LNCAP (cell line): ENCODE measurements at regions not wholly inside any gene's neighbourhood (a gene's known extent, or its start where the extent isn't known, plus 50 kb on each side); places are given as distances from the start of the nearest gene placed in this dataset.

Experiments used
- TF ChIP-seq, protein P1 (sequence below): fragments of 450-650 bp; IDR thresholded peaks from 2 replicates; pipeline ENCODE4 v1.5.1; 2017; ENCODE audit warnings: mild to moderate bottlenecking

DNA sequence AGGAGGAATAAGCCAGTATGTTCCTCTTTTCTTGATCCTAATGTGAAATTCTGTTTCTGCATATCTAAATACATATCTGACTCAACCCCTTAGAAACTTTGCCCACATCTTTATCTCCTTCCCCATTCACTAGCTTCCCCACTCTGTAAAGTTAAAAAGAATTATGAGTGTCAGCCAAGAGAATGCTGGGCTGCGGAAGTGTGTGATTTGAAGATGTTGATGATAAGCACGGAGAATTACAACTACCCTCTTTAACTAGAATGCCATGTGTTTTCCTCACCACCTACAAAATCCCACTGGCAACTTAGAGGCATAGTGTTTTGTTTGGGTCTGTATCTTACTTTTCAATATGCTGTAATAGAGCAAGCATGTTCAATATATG is 490.4 kb upstream of the FANCL start:
- TF ChIP-seq, protein P1, sequence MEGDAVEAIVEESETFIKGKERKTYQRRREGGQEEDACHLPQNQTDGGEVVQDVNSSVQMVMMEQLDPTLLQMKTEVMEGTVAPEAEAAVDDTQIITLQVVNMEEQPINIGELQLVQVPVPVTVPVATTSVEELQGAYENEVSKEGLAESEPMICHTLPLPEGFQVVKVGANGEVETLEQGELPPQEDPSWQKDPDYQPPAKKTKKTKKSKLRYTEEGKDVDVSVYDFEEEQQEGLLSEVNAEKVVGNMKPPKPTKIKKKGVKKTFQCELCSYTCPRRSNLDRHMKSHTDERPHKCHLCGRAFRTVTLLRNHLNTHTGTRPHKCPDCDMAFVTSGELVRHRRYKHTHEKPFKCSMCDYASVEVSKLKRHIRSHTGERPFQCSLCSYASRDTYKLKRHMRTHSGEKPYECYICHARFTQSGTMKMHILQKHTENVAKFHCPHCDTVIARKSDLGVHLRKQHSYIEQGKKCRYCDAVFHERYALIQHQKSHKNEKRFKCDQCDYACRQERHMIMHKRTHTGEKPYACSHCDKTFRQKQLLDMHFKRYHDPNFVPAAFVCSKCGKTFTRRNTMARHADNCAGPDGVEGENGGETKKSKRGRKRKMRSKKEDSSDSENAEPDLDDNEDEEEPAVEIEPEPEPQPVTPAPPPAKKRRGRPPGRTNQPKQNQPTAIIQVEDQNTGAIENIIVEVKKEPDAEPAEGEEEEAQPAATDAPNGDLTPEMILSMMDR, result no peak

DNA sequence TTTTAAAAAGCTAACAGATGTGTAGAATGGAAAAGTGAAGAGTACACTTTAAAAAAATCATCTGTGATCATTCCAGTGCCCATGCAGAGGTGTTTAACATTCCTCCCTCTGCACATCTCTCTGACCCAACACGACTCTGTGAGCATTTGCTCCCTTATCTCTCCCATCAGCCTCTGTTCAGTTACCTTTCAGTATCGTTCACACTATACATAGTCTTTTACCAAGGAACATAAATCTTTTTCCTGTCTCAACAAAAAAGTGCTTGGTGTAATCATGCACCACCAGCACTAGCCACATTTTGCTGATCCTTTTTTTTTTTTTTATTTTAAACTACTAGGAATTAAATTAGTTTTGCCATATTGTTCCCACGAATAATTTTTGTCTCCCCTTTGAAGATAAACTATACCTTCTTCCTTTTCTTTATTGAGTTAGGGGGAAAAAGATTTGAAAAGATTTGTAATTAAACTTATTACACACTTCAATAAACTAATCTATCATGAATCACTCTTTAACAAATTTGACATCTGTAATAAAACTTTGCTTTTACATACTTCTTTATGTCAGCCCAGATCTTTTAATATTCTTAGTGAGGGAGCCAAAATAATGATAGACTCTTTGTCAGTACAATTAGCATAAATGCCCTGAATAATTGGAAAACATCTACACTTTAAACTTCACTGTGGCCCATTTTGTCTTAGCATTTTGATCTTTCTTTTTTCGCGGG is 489.8 kb upstream of the FANCL start:
- TF ChIP-seq, protein P1, result no peak

GRCh38 chr2:58727981-58728656 is 487.0 kb upstream of the FANCL start:
- TF ChIP-seq, protein P1, result no peak

- TF ChIP-seq, protein P1, result no peak
These were observed 480.9 kb upstream of the FANCL start for GRCh38 chr2:58721912-58722591.

- TF ChIP-seq, protein P1, result no peak
These were observed 479.9 kb upstream of the FANCL start for GRCh38 chr2:58720770-58721697.

GRCh38 chr2:58720033-58720769 is 479.1 kb upstream of the FANCL start:
- TF ChIP-seq, protein P1, result no peak
